GM12878 (cell line): ENCODE measurements at regions not wholly inside any gene's neighbourhood (a gene's known extent, or its start where the extent isn't known, plus 50 kb on each side); places are given as distances from the start of the nearest gene placed in this dataset. TPM values are rescaled to one million over a fixed set of nuclear protein-coding genes. Genes with fewer than 3 reads are reported as not detected.

Source experiments
- ATAC-seq: fragments of 200-7000 bp; cut with Tn5 transposase; 3 replicates; pipeline ENCODE4 v1.9.1; 2020; ENCODE audit warnings: mild to moderate bottlenecking, moderate library complexity
- BruUV-seq: library from RNA; stranded (reverse); fragments of 400-500 nt; replicated peaks from 2 replicates; lab custom pipeline; 2021; lab: Mats Ljungman, UMichigan
- CTCF ChIA-PET: fragments of 300-600 bp; sonication (Branson Sonifier 250); formaldehyde crosslinking; extraction: SDS; loops from one replicate; lab custom pipeline; 2021; ENCODE audit warnings: inconsistent platforms; lab: Yijun Ruan, JAX
- POLR2A ChIA-PET: fragments of 350-600 bp; formaldehyde crosslinking; extraction: SDS; loops from one replicate; lab custom pipeline; 2021; ENCODE audit warnings: inconsistent platforms; lab: Charles Lee
- RAD21 ChIA-PET: fragments of 300-600 bp; sonication (Branson Sonifier 250); formaldehyde crosslinking; loops from one replicate; lab custom pipeline; 2023; ENCODE audit warnings: antibody characterized with exemption; ENCODE audit not compliant: unreplicated experiment; lab: Charles Lee
- SMC1A ChIA-PET: fragments of 300-600 bp; sonication (Branson Sonifier 250); formaldehyde crosslinking; loops from one replicate; lab custom pipeline; 2023; ENCODE audit not compliant: unreplicated experiment, uncharacterized antibody; lab: Charles Lee
- DNase-seq: peaks from one replicate; pipeline ENCODE4 v3.0.0-alpha.2; 2011; ENCODE audit warnings: low read depth, low spot score
- FAIRE-seq: peaks from 3 replicates; lab custom pipeline; 2011; peaks lifted over from hg19 to GRCh38; lab: Jason Lieb, UNC
- H2AFZ ChIP-seq: 2 replicates; pipeline ENCODE4 v1.6.0; 2011; ENCODE audit warnings: low read depth, low read length, control low read depth; ENCODE audit not compliant: control insufficient read depth
- H3K27ac ChIP-seq: 2 replicates; pipeline ENCODE4 v1.5.1; 2011; ENCODE audit warnings: control low read depth; ENCODE audit not compliant: control insufficient read depth, insufficient read depth
- H3K27me3 ChIP-seq, 2 experiments: replicated peaks in 1 of 2; 2 replicates each; pipeline versions ENCODE4 v1.6.0 to v1.6.1; 2011; ENCODE audit warnings: low read length in 1 of 2; ENCODE audit not compliant: control insufficient read depth in 2 of 2, insufficient read depth in 2 of 2
- H3K36me3 ChIP-seq, 2 experiments: 2 replicates each; pipeline ENCODE4 v1.5.1; 2011; ENCODE audit warnings: low read length in 1 of 2; ENCODE audit not compliant: control insufficient read depth in 2 of 2, insufficient read depth in 2 of 2
- H3K4me1 ChIP-seq: 2 replicates; pipeline ENCODE4 v1.6.1; 2011; ENCODE audit warnings: mild to moderate bottlenecking, low read length, moderate library complexity, mixed read lengths; ENCODE audit not compliant: control insufficient read depth, insufficient read depth
- H3K4me2 ChIP-seq: 2 replicates; pipeline ENCODE4 v1.6.0; 2011; ENCODE audit warnings: control low read depth; ENCODE audit not compliant: control insufficient read depth, insufficient read depth
- H3K4me3 ChIP-seq: fragments of 200-600 bp; sonication (generic); 2 replicates; pipeline ENCODE4 v1.5.1; 2016
- H3K79me2 ChIP-seq: 2 replicates; pipeline ENCODE4 v1.6.0; 2011; ENCODE audit warnings: low read length; ENCODE audit not compliant: control insufficient read depth, insufficient read depth
- H3K9ac ChIP-seq: 2 replicates; pipeline ENCODE4 v1.8.0; 2011; ENCODE audit warnings: low read length, control low read depth, mixed read lengths; ENCODE audit not compliant: control insufficient read depth, insufficient read depth
- H3K9me3 ChIP-seq: replicated peaks from 3 replicates; pipeline ENCODE4 v1.5.1; 2011; ENCODE audit warnings: mild to moderate bottlenecking, low read length; ENCODE audit not compliant: control insufficient read depth, insufficient read depth
- H4K20me1 ChIP-seq: 2 replicates; pipeline ENCODE4 v1.6.0; 2011; ENCODE audit not compliant: control insufficient read depth, insufficient read depth
- BCL11A ChIP-seq: IDR thresholded peaks from 2 replicates; pipeline ENCODE4 v1.6.1; 2011; ENCODE audit warnings: low read depth, low read length
- CHD2 ChIP-seq: IDR thresholded peaks from 2 replicates; pipeline ENCODE4 v1.6.1; 2011; ENCODE audit warnings: low read depth, low read length, improper control_type of control experiment, borderline replicate concordance
- FOS ChIP-seq: IDR thresholded peaks from 3 replicates; pipeline ENCODE4 v1.6.1; 2011; ENCODE audit warnings: borderline replicate concordance; ENCODE audit not compliant: insufficient read length; ENCODE audit errors: extremely low read depth
- GABPA ChIP-seq: IDR thresholded peaks from 2 replicates; pipeline ENCODE4 v1.6.1; 2014; ENCODE audit warnings: antibody characterized with exemption, low read depth, mild to moderate bottlenecking, inconsistent platforms
- SREBF2 ChIP-seq: IDR thresholded peaks from 2 replicates; pipeline ENCODE4 v1.6.1; 2012; ENCODE audit warnings: mild to moderate bottlenecking, low read length
- TARDBP ChIP-seq: IDR thresholded peaks from 2 replicates; pipeline ENCODE4 v1.6.1; 2016; ENCODE audit warnings: borderline replicate concordance
- TCF12 ChIP-seq: IDR thresholded peaks from 2 replicates; pipeline ENCODE4 v1.6.1; 2011; ENCODE audit warnings: low read depth, mild to moderate bottlenecking, low read length
- ZBED1 ChIP-seq: IDR thresholded peaks from 2 replicates; pipeline ENCODE4 v1.6.1; 2016; ENCODE audit warnings: borderline replicate concordance
- WGBS: methylation state at CpG from one replicate; pipeline ENCODE4 v1.1.6; 2016; ENCODE audit warnings: low lambda C conversion rate; ENCODE audit not compliant: insufficient replicate concordance, insufficient coverage; ENCODE audit errors: missing lambda C conversion rate; 5-methylcytosine and 5-hydroxymethylcytosine counted together
- in situ Hi-C: fragments of 300-500 bp; cut with MboI; formaldehyde crosslinking; loops from 9 replicates; pipeline ENCODE4 v1.14.3; 2018; ENCODE audit warnings: mixed read lengths
- intact Hi-C: fragments of 100-400 bp; cut with micrococcal nuclease; formaldehyde crosslinking; loops from one replicate; pipeline ENCODE4 v1.14.2; 2022; ENCODE audit not compliant: unreplicated experiment
- small RNA-seq: library from RNA; depleted of rRNA; stranded (forward); fragments of <200 nt; gene quantifications from one replicate; pipeline ENCODE3, GENCODE V24; 2014
- TF ChIP-seq, protein P1 (sequence below): IDR thresholded peaks from 2 replicates; pipeline ENCODE4 v1.6.1; 2011; ENCODE audit warnings: borderline replicate concordance, low read depth, mild to moderate bottlenecking, moderate library complexity, mixed read lengths, low read length; ENCODE audit not compliant: insufficient read depth; ENCODE audit errors: extremely low read length
- TF ChIP-seq, protein P2 (sequence below): IDR thresholded peaks from 2 replicates; pipeline ENCODE4 v1.6.1; 2012; ENCODE audit warnings: mild to moderate bottlenecking, low read depth, low read length
- TF ChIP-seq, protein P3 (sequence below): IDR thresholded peaks from 2 replicates; pipeline ENCODE4 v1.6.1; 2011; ENCODE audit warnings: low read depth, mild to moderate bottlenecking, low read length, moderate library complexity, borderline replicate concordance; ENCODE audit errors: extremely low read depth

DNA sequence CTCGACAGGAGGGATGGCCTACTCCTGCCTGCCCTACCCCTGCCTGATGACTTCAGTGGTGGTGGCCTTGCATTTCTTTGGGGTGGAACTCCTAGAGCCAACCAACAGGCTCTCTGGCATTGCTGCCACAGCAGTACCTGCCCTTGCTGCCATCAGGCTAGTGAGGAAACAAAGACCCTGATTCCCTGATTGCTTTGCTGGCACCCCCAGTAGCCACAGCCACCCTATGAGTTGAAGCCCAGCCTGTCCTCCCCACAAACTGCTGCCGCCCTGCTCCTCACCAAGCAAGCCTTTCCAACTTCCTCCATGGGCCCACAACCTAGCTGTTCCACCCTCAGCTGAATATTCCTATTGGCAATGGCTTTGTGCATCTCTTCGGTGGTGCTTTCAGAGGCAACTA, 52.5 kb upstream of the KHDRBS2 start:
- H3K4me3 ChIP-seq: no peak overlapping the region
- SMC1A ChIA-PET: no interaction called here
- intact Hi-C loops: no loop called here

More for the DNA sequence above, 52.5 kb upstream of the KHDRBS2 start:
- RAD21 ChIA-PET: no interaction called here
- POLR2A ChIA-PET: no interaction called here
- no peak overlapping the region for H3K4me2 ChIP-seq
- FAIRE-seq: no peak
- no peaks in the 10 kb centered on the region for H3K36me3 ChIP-seq
- ATAC-seq: no peak
- no TSS peak for BruUV-seq
- no peaks in the 10 kb centered on the region for H3K9me3 ChIP-seq
- WGBS: 5% methylated on average over 3 of the region's 3 CpGs
- H2AFZ ChIP-seq: no peak overlapping the region
- H3K4me1 ChIP-seq: no peaks in the 10 kb centered on the region
- CTCF ChIA-PET: no interaction called here
- H4K20me1 ChIP-seq: no peaks in the 10 kb centered on the region
- H3K9ac ChIP-seq: no peak overlapping the region
- no peak overlapping the region for H3K27ac ChIP-seq
- no peaks in the 10 kb centered on the region for H3K27me3 ChIP-seq
- DNase-seq: no peak
- in situ Hi-C loops: no loop called here
- H3K79me2 ChIP-seq: no peaks in the 10 kb centered on the region
- TF ChIP-seq, protein P1, sequence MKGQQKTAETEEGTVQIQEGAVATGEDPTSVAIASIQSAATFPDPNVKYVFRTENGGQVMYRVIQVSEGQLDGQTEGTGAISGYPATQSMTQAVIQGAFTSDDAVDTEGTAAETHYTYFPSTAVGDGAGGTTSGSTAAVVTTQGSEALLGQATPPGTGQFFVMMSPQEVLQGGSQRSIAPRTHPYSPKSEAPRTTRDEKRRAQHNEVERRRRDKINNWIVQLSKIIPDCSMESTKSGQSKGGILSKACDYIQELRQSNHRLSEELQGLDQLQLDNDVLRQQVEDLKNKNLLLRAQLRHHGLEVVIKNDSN: no peak
- TF ChIP-seq GABPA (no peak), TARDBP (no peak), TCF12 (no peak), SREBF2 (no peak), BCL11A (no peak), ZBED1 (no peak), FOS (no peak), CHD2 (no peak)
- TF ChIP-seq, protein P2, sequence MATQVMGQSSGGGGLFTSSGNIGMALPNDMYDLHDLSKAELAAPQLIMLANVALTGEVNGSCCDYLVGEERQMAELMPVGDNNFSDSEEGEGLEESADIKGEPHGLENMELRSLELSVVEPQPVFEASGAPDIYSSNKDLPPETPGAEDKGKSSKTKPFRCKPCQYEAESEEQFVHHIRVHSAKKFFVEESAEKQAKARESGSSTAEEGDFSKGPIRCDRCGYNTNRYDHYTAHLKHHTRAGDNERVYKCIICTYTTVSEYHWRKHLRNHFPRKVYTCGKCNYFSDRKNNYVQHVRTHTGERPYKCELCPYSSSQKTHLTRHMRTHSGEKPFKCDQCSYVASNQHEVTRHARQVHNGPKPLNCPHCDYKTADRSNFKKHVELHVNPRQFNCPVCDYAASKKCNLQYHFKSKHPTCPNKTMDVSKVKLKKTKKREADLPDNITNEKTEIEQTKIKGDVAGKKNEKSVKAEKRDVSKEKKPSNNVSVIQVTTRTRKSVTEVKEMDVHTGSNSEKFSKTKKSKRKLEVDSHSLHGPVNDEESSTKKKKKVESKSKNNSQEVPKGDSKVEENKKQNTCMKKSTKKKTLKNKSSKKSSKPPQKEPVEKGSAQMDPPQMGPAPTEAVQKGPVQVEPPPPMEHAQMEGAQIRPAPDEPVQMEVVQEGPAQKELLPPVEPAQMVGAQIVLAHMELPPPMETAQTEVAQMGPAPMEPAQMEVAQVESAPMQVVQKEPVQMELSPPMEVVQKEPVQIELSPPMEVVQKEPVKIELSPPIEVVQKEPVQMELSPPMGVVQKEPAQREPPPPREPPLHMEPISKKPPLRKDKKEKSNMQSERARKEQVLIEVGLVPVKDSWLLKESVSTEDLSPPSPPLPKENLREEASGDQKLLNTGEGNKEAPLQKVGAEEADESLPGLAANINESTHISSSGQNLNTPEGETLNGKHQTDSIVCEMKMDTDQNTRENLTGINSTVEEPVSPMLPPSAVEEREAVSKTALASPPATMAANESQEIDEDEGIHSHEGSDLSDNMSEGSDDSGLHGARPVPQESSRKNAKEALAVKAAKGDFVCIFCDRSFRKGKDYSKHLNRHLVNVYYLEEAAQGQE: no peak
- TF ChIP-seq, protein P3, sequence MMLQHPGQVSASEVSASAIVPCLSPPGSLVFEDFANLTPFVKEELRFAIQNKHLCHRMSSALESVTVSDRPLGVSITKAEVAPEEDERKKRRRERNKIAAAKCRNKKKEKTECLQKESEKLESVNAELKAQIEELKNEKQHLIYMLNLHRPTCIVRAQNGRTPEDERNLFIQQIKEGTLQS: no peak

Small RNA genes in the stretch of these regions (small RNA-seq; reads per million reads assigned to genes)
- not detected for gene AL355375.2
